MM.1S (cell line): ENCODE measurements at regions not wholly inside any gene's neighbourhood (a gene's known extent, or its start where the extent isn't known, plus 50 kb on each side); places are given as distances from the start of the nearest gene placed in this dataset.
A peak's percentile ranks its signal among the peaks of the same experiment; 100 is the strongest.

ENCODE experiments used
- DNase-seq: peaks from one replicate; pipeline ENCODE4 v3.0.0-alpha.2; 2015
- H2AFZ ChIP-seq: fragments of 300-600 bp; sonication (generic); 2 replicates; pipeline ENCODE4 v1.6.0; 2016; ENCODE audit warnings: antibody characterized with exemption, low read length
- H3F3A ChIP-seq: fragments of 300-600 bp; sonication (generic); 2 replicates; pipeline ENCODE4 v1.6.1; 2016; ENCODE audit warnings: mild to moderate bottlenecking, antibody characterized with exemption, low read length, moderate library complexity, mixed read lengths; ENCODE audit not compliant: insufficient read depth
- H3K27ac ChIP-seq: fragments of 300-600 bp; sonication (generic); 2 replicates; pipeline ENCODE4 v1.5.1; 2016; ENCODE audit warnings: mild to moderate bottlenecking, low read length
- H3K27me3 ChIP-seq: fragments of 300-600 bp; sonication (generic); replicated peaks from 2 replicates; pipeline ENCODE4 v1.6.0; 2016; ENCODE audit warnings: low read length; ENCODE audit not compliant: insufficient read depth
- H3K36me3 ChIP-seq: fragments of 300-600 bp; sonication (generic); replicated peaks from 2 replicates; pipeline ENCODE4 v1.6.1; 2016; ENCODE audit warnings: mild to moderate bottlenecking, low read length, mixed read lengths; ENCODE audit not compliant: insufficient read depth
- H3K4me1 ChIP-seq: fragments of 300-600 bp; sonication (generic); 2 replicates; pipeline ENCODE4 v1.6.1; 2016; ENCODE audit warnings: low read length, mixed read lengths
- H3K4me2 ChIP-seq: fragments of 300-600 bp; sonication (generic); 2 replicates; pipeline ENCODE4 v1.6.0; 2016; ENCODE audit warnings: low read depth, low read length
- H3K4me3 ChIP-seq: fragments of 300-600 bp; sonication (generic); 2 replicates; pipeline ENCODE4 v1.5.1; 2016; ENCODE audit warnings: low read length, mixed read lengths
- H3K79me2 ChIP-seq: fragments of 300-600 bp; sonication (generic); 2 replicates; pipeline ENCODE4 v1.6.1; 2016; ENCODE audit warnings: mixed run types, low read length, mixed read lengths
- H3K9ac ChIP-seq: fragments of 300-600 bp; sonication (generic); 2 replicates; pipeline ENCODE4 v1.6.1; 2016; ENCODE audit warnings: low read length, mixed read lengths
- H3K9me2 ChIP-seq: fragments of 300-600 bp; sonication (generic); replicated peaks from 2 replicates; pipeline ENCODE4 v1.6.1; 2016; ENCODE audit warnings: mild to moderate bottlenecking, low read length, mixed read lengths; ENCODE audit not compliant: insufficient read depth
- H3K9me3 ChIP-seq: fragments of 300-600 bp; sonication (generic); replicated peaks from 2 replicates; pipeline ENCODE4 v1.6.1; 2016; ENCODE audit warnings: mild to moderate bottlenecking, low read length, mixed read lengths; ENCODE audit not compliant: insufficient read depth
- H4K20me1 ChIP-seq: fragments of 300-600 bp; sonication (generic); 2 replicates; pipeline ENCODE4 v1.6.1; 2016; ENCODE audit warnings: mild to moderate bottlenecking, low read length, moderate library complexity, mixed read lengths; ENCODE audit not compliant: insufficient read depth
- CTCF ChIP-seq: fragments of 300-600 bp; sonication (generic); IDR thresholded peaks from 2 replicates; pipeline ENCODE4 v1.5.1; 2016; ENCODE audit warnings: antibody characterized with exemption, low read length, mixed read lengths
- EZH2 ChIP-seq: fragments of 300-600 bp; sonication (generic); optimal IDR thresholded peaks from 2 replicates; pipeline ENCODE3; 2017; ENCODE audit warnings: low read depth, mild to moderate bottlenecking, antibody characterized with exemption, low read length, mixed read lengths
- EZH2phosphoT487 ChIP-seq: fragments of 300-600 bp; sonication (generic); IDR thresholded peaks from 2 replicates; pipeline ENCODE4 v1.6.1; 2018; ENCODE audit warnings: antibody characterized with exemption, low read length

GRCh38 chr10:128528781-128529180 lies 402.6 kb upstream of the MKI67 start:
- H3K27me3 ChIP-seq = no peaks in the 10 kb centered on the region
- no peaks in the 10 kb centered on the region for H3K79me2 ChIP-seq
- no peaks in the 10 kb centered on the region for H4K20me1 ChIP-seq
- no peaks in the 10 kb centered on the region for H3F3A ChIP-seq
- H2AFZ ChIP-seq = no peak overlapping the region
- no peaks in the 10 kb centered on the region for H3K4me1 ChIP-seq
- H3K4me3 ChIP-seq = no peak overlapping the region
- no peaks in the 10 kb centered on the region for H3K9me2 ChIP-seq
- no peak overlapping the region for H3K27ac ChIP-seq
- no peak overlapping the region for H3K4me2 ChIP-seq
- no peaks in the 10 kb centered on the region for H3K36me3 ChIP-seq
- TF ChIP-seq EZH2 = no peak
- TF ChIP-seq EZH2phosphoT487 = no peak
- TF ChIP-seq CTCF = no peak
- H3K9ac ChIP-seq = no peak overlapping the region
- DNase-seq = no peak
- no peaks in the 10 kb centered on the region for H3K9me3 ChIP-seq

GRCh38 chr10:128529225-128529624 lies 403.0 kb upstream of the MKI67 start:
- H3F3A ChIP-seq = no peaks in the 10 kb centered on the region
- no peaks in the 10 kb centered on the region for H3K36me3 ChIP-seq
- no peaks in the 10 kb centered on the region for H3K9me2 ChIP-seq
- no peaks in the 10 kb centered on the region for H3K9me3 ChIP-seq
- TF ChIP-seq EZH2 = no peak
- TF ChIP-seq CTCF = no peak
- TF ChIP-seq EZH2phosphoT487 = no peak
- no peaks in the 10 kb centered on the region for H4K20me1 ChIP-seq
- no peak overlapping the region for H2AFZ ChIP-seq
- no peak overlapping the region for H3K4me3 ChIP-seq
- no peak overlapping the region for H3K9ac ChIP-seq
- no peak overlapping the region for H3K27ac ChIP-seq
- no peaks in the 10 kb centered on the region for H3K27me3 ChIP-seq
- H3K4me1 ChIP-seq = no peaks in the 10 kb centered on the region
- no peak for DNase-seq
- H3K79me2 ChIP-seq = no peaks in the 10 kb centered on the region
- H3K4me2 ChIP-seq = no peak overlapping the region

- Histone ChIP-seq H3K79me2 (no peaks in the 10 kb centered on the region), H3K9me3 (no peaks in the 10 kb centered on the region), H4K20me1 (no peaks in the 10 kb centered on the region), H3K4me2 (no peak overlapping the region), H3K27me3 (no peaks in the 10 kb centered on the region), H2AFZ (no peak overlapping the region), H3K4me1 (no peaks in the 10 kb centered on the region), H3K4me3 (no peak overlapping the region), H3K27ac (no peak overlapping the region), H3K9me2 (no peaks in the 10 kb centered on the region), H3F3A (no peaks in the 10 kb centered on the region), H3K9ac (no peak overlapping the region), H3K36me3 (no peaks in the 10 kb centered on the region)
- TF ChIP-seq EZH2phosphoT487 = no peak
- peak; percentile 65 for TF ChIP-seq CTCF
- peak; percentile 25 for DNase-seq
These were observed 404.1 kb upstream of the MKI67 start for GRCh38 chr10:128530301-128530700.

- Histone ChIP-seq H3K4me1 (no peaks in the 10 kb centered on the region), H3F3A (no peaks in the 10 kb centered on the region), H3K79me2 (no peaks in the 10 kb centered on the region), H3K36me3 (no peaks in the 10 kb centered on the region), H3K9ac (no peak overlapping the region), H3K9me2 (no peaks in the 10 kb centered on the region), H3K9me3 (no peaks in the 10 kb centered on the region), H3K27ac (no peak overlapping the region), H3K4me2 (no peak overlapping the region), H3K4me3 (no peak overlapping the region), H2AFZ (no peak overlapping the region), H3K27me3 (no peaks in the 10 kb centered on the region), H4K20me1 (no peaks in the 10 kb centered on the region)
- no peak for DNase-seq
- TF ChIP-seq EZH2 (no peak), EZH2phosphoT487 (no peak), CTCF (no peak)
These were observed 404.7 kb upstream of the MKI67 start for GRCh38 chr10:128530946-128531345.
